HFFc6 (cell line): ENCODE measurements at regions not wholly inside any gene's neighbourhood (a gene's known extent, or its start where the extent isn't known, plus 50 kb on each side); places are given as distances from the start of the nearest gene placed in this dataset.

ENCODE experiments used
- DNase-seq: peaks from one replicate; pipeline ENCODE4 v3.0.0-alpha.2; 2018
- H3K27ac Mint-ChIP-seq: 2 replicates; pipeline ENCODE4 v1.8.0; 2020; ENCODE audit warnings: mild to moderate bottlenecking, mixed read lengths
- H3K27me3 Mint-ChIP-seq: 2 replicates; pipeline ENCODE4 v1.8.0; 2021; ENCODE audit warnings: mild to moderate bottlenecking, moderate library complexity, mixed read lengths; ENCODE audit not compliant: insufficient read depth
- H3K36me3 Mint-ChIP-seq: 2 replicates; pipeline ENCODE4 v1.8.0; 2021; ENCODE audit warnings: low read depth, mixed read lengths
- H3K4me1 Mint-ChIP-seq: 2 replicates; pipeline ENCODE4 v1.8.0; 2020; ENCODE audit warnings: low read depth, mixed read lengths
- H3K4me3 Mint-ChIP-seq: 2 replicates; pipeline ENCODE4 v1.8.0; 2020; ENCODE audit warnings: mild to moderate bottlenecking, moderate library complexity, mixed read lengths
- H3K9me3 Mint-ChIP-seq: 2 replicates; pipeline ENCODE4 v1.8.0; 2020; ENCODE audit warnings: mild to moderate bottlenecking, mixed read lengths
- TF ChIP-seq, protein P1 (sequence below): fragments of 200-600 bp; sonication (generic); IDR thresholded peaks from 2 replicates; pipeline ENCODE4 v1.5.0; 2021; ENCODE audit warnings: antibody characterized with exemption, mild to moderate bottlenecking

- peaks cover 8% of the 10 kb centered on the region for H3K9me3 Mint-ChIP-seq
- H3K36me3 Mint-ChIP-seq = no peaks in the 10 kb centered on the region
- H3K4me1 Mint-ChIP-seq = no peaks in the 10 kb centered on the region
- no peaks in the 10 kb centered on the region; the same call in 1 of the 2 replicates for H3K27me3 Mint-ChIP-seq
- TF ChIP-seq, protein P1, sequence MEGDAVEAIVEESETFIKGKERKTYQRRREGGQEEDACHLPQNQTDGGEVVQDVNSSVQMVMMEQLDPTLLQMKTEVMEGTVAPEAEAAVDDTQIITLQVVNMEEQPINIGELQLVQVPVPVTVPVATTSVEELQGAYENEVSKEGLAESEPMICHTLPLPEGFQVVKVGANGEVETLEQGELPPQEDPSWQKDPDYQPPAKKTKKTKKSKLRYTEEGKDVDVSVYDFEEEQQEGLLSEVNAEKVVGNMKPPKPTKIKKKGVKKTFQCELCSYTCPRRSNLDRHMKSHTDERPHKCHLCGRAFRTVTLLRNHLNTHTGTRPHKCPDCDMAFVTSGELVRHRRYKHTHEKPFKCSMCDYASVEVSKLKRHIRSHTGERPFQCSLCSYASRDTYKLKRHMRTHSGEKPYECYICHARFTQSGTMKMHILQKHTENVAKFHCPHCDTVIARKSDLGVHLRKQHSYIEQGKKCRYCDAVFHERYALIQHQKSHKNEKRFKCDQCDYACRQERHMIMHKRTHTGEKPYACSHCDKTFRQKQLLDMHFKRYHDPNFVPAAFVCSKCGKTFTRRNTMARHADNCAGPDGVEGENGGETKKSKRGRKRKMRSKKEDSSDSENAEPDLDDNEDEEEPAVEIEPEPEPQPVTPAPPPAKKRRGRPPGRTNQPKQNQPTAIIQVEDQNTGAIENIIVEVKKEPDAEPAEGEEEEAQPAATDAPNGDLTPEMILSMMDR = no peak
- no peak for DNase-seq
- no peak overlapping the region for H3K27ac Mint-ChIP-seq
- H3K4me3 Mint-ChIP-seq = no peak overlapping the region
Observed at GRCh38 chr2:34193164-34193563, 594.1 kb upstream of the FAM98A start.

- Mint-ChIP-seq H3K9me3 (peaks cover 8% of the 10 kb centered on the region), H3K27me3 (no peaks in the 10 kb centered on the region), H3K36me3 (no peaks in the 10 kb centered on the region), H3K4me3 (no peak overlapping the region), H3K27ac (no peak overlapping the region), H3K4me1 (no peaks in the 10 kb centered on the region)
- TF ChIP-seq, protein P1 = no peak
- DNase-seq = no peak
Observed at GRCh38 chr2:34188464-34189303, 589.6 kb upstream of the FAM98A start.

- TF ChIP-seq, protein P1 = no peak
Observed at GRCh38 chr2:34179511-34179910, 580.4 kb upstream of the FAM98A start.

GRCh38 chr2:34178482-34178881 lies 579.4 kb upstream of the FAM98A start:
- no peaks in the 10 kb centered on the region for H3K4me1 Mint-ChIP-seq
- H3K27me3 Mint-ChIP-seq = no peaks in the 10 kb centered on the region
- TF ChIP-seq, protein P1 = no peak
- peaks cover 39% of the 10 kb centered on the region for H3K9me3 Mint-ChIP-seq
- no peak for DNase-seq
- no peak overlapping the region for H3K4me3 Mint-ChIP-seq
- H3K36me3 Mint-ChIP-seq = no peaks in the 10 kb centered on the region
- H3K27ac Mint-ChIP-seq = no peak overlapping the region

More at GRCh38 chr2:34179511-34179910, 580.4 kb upstream of the FAM98A start:
- DNase-seq = no peak
- Mint-ChIP-seq H3K9me3 (peaks cover 37% of the 10 kb centered on the region), H3K4me1 (no peaks in the 10 kb centered on the region), H3K27me3 (no peaks in the 10 kb centered on the region), H3K27ac (no peak overlapping the region), H3K4me3 (no peak overlapping the region), H3K36me3 (no peaks in the 10 kb centered on the region)

- H3K4me3 Mint-ChIP-seq = no peak overlapping the region
- TF ChIP-seq, protein P1 = no peak
Observed at GRCh38 chr2:34176693-34177092, 577.6 kb upstream of the FAM98A start.

More at GRCh38 chr2:34176693-34177092, 577.6 kb upstream of the FAM98A start:
- peaks cover 42% of the 10 kb centered on the region for H3K9me3 Mint-ChIP-seq
- H3K4me1 Mint-ChIP-seq = no peaks in the 10 kb centered on the region
- H3K27me3 Mint-ChIP-seq = no peaks in the 10 kb centered on the region
- no peak for DNase-seq
- no peak overlapping the region for H3K27ac Mint-ChIP-seq
- no peaks in the 10 kb centered on the region for H3K36me3 Mint-ChIP-seq
